ENCODE measurements at regions not wholly inside any gene's neighbourhood (a gene's known extent, or its start where the extent isn't known, plus 50 kb on each side); places are given as distances from the start of the nearest gene placed in this dataset.

GRCh38 chr5:57824623-57825022, 342.0 kb upstream of the ACTBL2 start:
- TF ChIP-seq CTCF (IDR thresholded peaks at IDR 0.05; ENCODE audit: low read depth, low read length) (no peak), POLR2A (IDR thresholded peaks at IDR 0.05; ENCODE audit: extremely low read depth, insufficient read length) (no peak), MAX (IDR thresholded peaks at IDR 0.05; ENCODE audit: low read depth, low read length) (no peak), MYC (IDR thresholded peaks at IDR 0.05; ENCODE audit: low read depth, low read length) (no peak)
